OCI-LY7 (cell line): ENCODE measurements at regions not wholly inside any gene's neighbourhood (a gene's known extent, or its start where the extent isn't known, plus 50 kb on each side); places are given as distances from the start of the nearest gene placed in this dataset.

ENCODE experiments used
- EZH2phosphoT487 ChIP-seq: fragments of 200-600 bp; sonication (generic); IDR thresholded peaks from 2 replicates; pipeline ENCODE4 v1.6.1; 2018; ENCODE audit warnings: low read depth, borderline replicate concordance, mild to moderate bottlenecking, mixed run types, antibody characterized with exemption, low read length, moderate library complexity, mixed read lengths
- TF ChIP-seq, protein P1 (sequence below): fragments of 200-600 bp; sonication (generic); conservative IDR thresholded peaks from 2 replicates; pipeline ENCODE4 v1.5.1; 2014; ENCODE audit warnings: mild to moderate bottlenecking, antibody characterized with exemption, low read length, moderate library complexity, mixed read lengths

DNA sequence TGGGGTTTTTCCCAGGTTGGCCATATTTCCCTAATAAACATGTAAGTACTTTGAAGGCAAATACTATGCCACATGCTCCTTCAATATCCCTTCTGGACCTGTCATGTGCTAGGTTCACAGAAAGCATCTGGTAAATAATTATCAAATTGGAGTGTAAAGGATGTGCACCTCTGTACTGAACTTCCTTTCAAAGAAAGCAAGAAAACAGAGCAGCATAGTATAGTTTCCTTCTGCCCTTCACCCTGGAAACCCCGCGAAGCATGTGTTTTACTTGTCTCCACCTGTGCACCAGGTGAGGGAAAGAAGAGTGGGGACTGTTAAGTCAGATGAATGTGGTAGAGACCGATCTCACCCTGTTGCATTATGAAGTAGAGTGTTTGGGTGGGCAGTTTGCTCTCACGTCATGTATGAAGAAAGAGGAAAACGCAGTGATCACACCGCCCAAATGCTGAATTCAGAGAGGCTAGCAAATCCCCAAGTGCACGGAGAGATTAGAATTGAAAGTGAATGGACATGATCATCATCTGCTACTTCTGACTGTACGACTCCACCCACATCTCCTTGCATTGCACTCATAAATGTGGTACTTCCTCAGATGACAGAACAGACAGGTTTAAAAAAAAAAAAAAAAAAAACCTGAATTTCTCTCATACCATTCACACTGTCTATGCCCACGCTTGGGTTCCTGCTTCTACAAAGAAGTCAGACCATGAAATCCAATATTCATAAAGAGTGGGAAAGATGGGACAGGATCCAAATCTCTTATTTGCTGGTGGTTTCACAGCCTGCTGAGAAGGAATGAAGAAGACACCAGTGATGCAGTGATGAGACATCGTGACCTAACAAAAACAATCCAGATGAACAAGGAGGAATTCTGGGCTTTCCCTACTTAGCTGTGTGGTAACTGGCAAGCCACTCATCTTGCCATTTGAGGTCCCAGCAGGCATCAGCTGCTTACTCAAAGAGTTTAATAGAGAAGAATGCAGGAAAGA is 448.6 kb downstream of the BCL11A start:
- TF ChIP-seq, protein P1, sequence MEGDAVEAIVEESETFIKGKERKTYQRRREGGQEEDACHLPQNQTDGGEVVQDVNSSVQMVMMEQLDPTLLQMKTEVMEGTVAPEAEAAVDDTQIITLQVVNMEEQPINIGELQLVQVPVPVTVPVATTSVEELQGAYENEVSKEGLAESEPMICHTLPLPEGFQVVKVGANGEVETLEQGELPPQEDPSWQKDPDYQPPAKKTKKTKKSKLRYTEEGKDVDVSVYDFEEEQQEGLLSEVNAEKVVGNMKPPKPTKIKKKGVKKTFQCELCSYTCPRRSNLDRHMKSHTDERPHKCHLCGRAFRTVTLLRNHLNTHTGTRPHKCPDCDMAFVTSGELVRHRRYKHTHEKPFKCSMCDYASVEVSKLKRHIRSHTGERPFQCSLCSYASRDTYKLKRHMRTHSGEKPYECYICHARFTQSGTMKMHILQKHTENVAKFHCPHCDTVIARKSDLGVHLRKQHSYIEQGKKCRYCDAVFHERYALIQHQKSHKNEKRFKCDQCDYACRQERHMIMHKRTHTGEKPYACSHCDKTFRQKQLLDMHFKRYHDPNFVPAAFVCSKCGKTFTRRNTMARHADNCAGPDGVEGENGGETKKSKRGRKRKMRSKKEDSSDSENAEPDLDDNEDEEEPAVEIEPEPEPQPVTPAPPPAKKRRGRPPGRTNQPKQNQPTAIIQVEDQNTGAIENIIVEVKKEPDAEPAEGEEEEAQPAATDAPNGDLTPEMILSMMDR: no peak
- TF ChIP-seq EZH2phosphoT487: no peak
